GM23338 (cell line): ENCODE measurements at regions not wholly inside any gene's neighbourhood (a gene's known extent, or its start where the extent isn't known, plus 50 kb on each side); places are given as distances from the start of the nearest gene placed in this dataset.

ENCODE experiments used
- ATAC-seq: fragments of 200-7000 bp; cut with Tn5 transposase; 3 replicates; pipeline ENCODE4 v1.9.1; 2020
- DNase-seq: peaks from one replicate; pipeline ENCODE4 v3.0.0-alpha.2; 2015; ENCODE audit warnings: low spot score
- H2AFZ ChIP-seq: fragments of 200-600 bp; sonication (generic); 2 replicates; pipeline ENCODE4 v1.8.0; 2016; ENCODE audit warnings: antibody characterized with exemption, mild to moderate bottlenecking, moderate library complexity
- H3F3A ChIP-seq: fragments of 200-600 bp; sonication (generic); replicated peaks from 2 replicates; pipeline ENCODE4 v1.8.0; 2017; ENCODE audit warnings: antibody characterized with exemption, mixed run types, low read depth
- H3K27ac ChIP-seq: fragments of 200-600 bp; sonication (generic); 2 replicates; pipeline ENCODE4 v1.6.1; 2016; ENCODE audit warnings: low read depth
- H3K27me3 ChIP-seq: fragments of 200-600 bp; sonication (generic); 2 replicates; pipeline ENCODE4 v1.8.0; 2016; ENCODE audit warnings: mild to moderate bottlenecking, mixed run types, moderate library complexity; ENCODE audit not compliant: insufficient read depth
- H3K36me3 ChIP-seq: fragments of 200-600 bp; sonication (generic); 2 replicates; pipeline ENCODE4 v1.8.0; 2016; ENCODE audit warnings: mild to moderate bottlenecking; ENCODE audit not compliant: insufficient read depth
- H3K4me1 ChIP-seq: fragments of 200-600 bp; sonication (generic); 2 replicates; pipeline ENCODE4 v1.8.0; 2016; ENCODE audit warnings: mild to moderate bottlenecking, moderate library complexity; ENCODE audit not compliant: insufficient read depth
- H3K4me2 ChIP-seq: fragments of 200-600 bp; sonication (generic); 2 replicates; pipeline ENCODE4 v1.7.1; 2017; ENCODE audit warnings: mixed run types
- H3K4me3 ChIP-seq: fragments of 200-600 bp; sonication (generic); 2 replicates; pipeline ENCODE4 v1.6.1; 2016; ENCODE audit warnings: mixed run types
- H3K79me2 ChIP-seq: fragments of 200-600 bp; sonication (generic); replicated peaks from 2 replicates; pipeline ENCODE4 v1.8.0; 2017; ENCODE audit warnings: mild to moderate bottlenecking; ENCODE audit not compliant: insufficient read depth
- H3K9me2 ChIP-seq: fragments of 200-600 bp; sonication (generic); 2 replicates; pipeline ENCODE4 v1.8.0; 2017; ENCODE audit not compliant: insufficient read depth
- H4K20me1 ChIP-seq: fragments of 200-600 bp; sonication (generic); replicated peaks from 2 replicates; pipeline ENCODE4 v1.8.0; 2017; ENCODE audit warnings: mild to moderate bottlenecking; ENCODE audit not compliant: insufficient read depth
- H3K27ac Mint-ChIP-seq: 2 replicates; pipeline ENCODE4 v1.8.0; 2020; ENCODE audit warnings: inconsistent platforms, mild to moderate bottlenecking, moderate library complexity, mixed read lengths
- H3K27me3 Mint-ChIP-seq: 3 replicates; pipeline ENCODE4 v1.8.0; 2022; ENCODE audit warnings: low read depth, mild to moderate bottlenecking, moderate library complexity, mixed read lengths, inconsistent platforms; ENCODE audit not compliant: insufficient read depth, poor library complexity
- H3K36me3 Mint-ChIP-seq: 3 replicates; pipeline ENCODE4 v1.8.0; 2021; ENCODE audit warnings: low read depth, mild to moderate bottlenecking, inconsistent platforms, moderate library complexity, mixed read lengths
- H3K4me1 Mint-ChIP-seq: 3 replicates; pipeline ENCODE4 v1.8.0; 2020; ENCODE audit warnings: mild to moderate bottlenecking, inconsistent platforms, mixed read lengths
- H3K4me3 Mint-ChIP-seq: 3 replicates; pipeline ENCODE4 v1.8.0; 2021; ENCODE audit warnings: moderate library complexity, mild to moderate bottlenecking, inconsistent platforms, mixed read lengths
- H3K9me3 Mint-ChIP-seq: 3 replicates; pipeline ENCODE4 v1.8.0; 2020; ENCODE audit warnings: moderate library complexity, mild to moderate bottlenecking, inconsistent platforms, mixed read lengths
- CTCF ChIP-seq, 2 experiments: fragments of 200-600 bp in 1 of 2; sonication (generic) in 1 of 2; conservative IDR thresholded peaks; 2 replicates each; pipeline versions ENCODE4 v1.5.1 to v1.6.1; 2016 to 2017; ENCODE audit warnings: antibody characterized with exemption in 2 of 2, low read depth in 2 of 2, mild to moderate bottlenecking in 2 of 2, moderate library complexity in 1 of 2
- EZH2 ChIP-seq: fragments of 200-600 bp; sonication (generic); IDR thresholded peaks from one replicate; pipeline ENCODE4 v1.8.0; 2017; ENCODE audit warnings: antibody characterized with exemption, mild to moderate bottlenecking, low read depth; ENCODE audit not compliant: unreplicated experiment
- NANOG ChIP-seq: IDR thresholded peaks from 2 replicates; pipeline ENCODE4 v1.6.1; 2016; ENCODE audit warnings: antibody characterized with exemption, borderline replicate concordance
- REST ChIP-seq: IDR thresholded peaks from one replicate; pipeline ENCODE4 v1.6.1; 2018; ENCODE audit warnings: antibody characterized with exemption; ENCODE audit not compliant: unreplicated experiment
- ZNF114 ChIP-seq: fragments of 250-450 bp; sonication (Bioruptor Pico); IDR thresholded peaks from 2 replicates; pipeline ENCODE4 v1.5.0; 2020; ENCODE audit warnings: mild to moderate bottlenecking, moderate library complexity
- ZNF462 ChIP-seq: fragments of 250-450 bp; sonication (Bioruptor Pico); IDR thresholded peaks from 2 replicates; pipeline ENCODE4 v1.5.0; 2020; ENCODE audit warnings: mild to moderate bottlenecking, moderate library complexity

GRCh38 chr5:104909803-104910202 is 1347.2 kb upstream of the NUDT12 start:
- no peaks in the 10 kb centered on the region for H3K79me2 ChIP-seq
- H3K27me3 ChIP-seq: no peaks in the 10 kb centered on the region
- no peaks in the 10 kb centered on the region for H3K9me3 Mint-ChIP-seq
- H3K36me3 ChIP-seq: no peaks in the 10 kb centered on the region
- no peak overlapping the region for H3K4me3 Mint-ChIP-seq
- no peak overlapping the region for H3K27ac Mint-ChIP-seq
- no peaks in the 10 kb centered on the region for H3F3A ChIP-seq
- H3K4me3 ChIP-seq: no peak overlapping the region
- no peak overlapping the region for H3K27ac ChIP-seq
- H4K20me1 ChIP-seq: no peaks in the 10 kb centered on the region
- DNase-seq (no peak), ATAC-seq (no peak)
- no peaks in the 10 kb centered on the region for H3K4me1 Mint-ChIP-seq
- no peak overlapping the region for H3K4me2 ChIP-seq
- H2AFZ ChIP-seq: no peak overlapping the region
- H3K4me1 ChIP-seq: no peaks in the 10 kb centered on the region
- no peaks in the 10 kb centered on the region for H3K27me3 Mint-ChIP-seq
- TF ChIP-seq ZNF114 (CRISPR knock-in tag) (no peak), REST (no peak)
- no peaks in the 10 kb centered on the region for H3K9me2 ChIP-seq
- H3K36me3 Mint-ChIP-seq: no peaks in the 10 kb centered on the region

GRCh38 chr5:104904561-104904960 is 1342.0 kb upstream of the NUDT12 start:
- H3K4me3 Mint-ChIP-seq: no peak overlapping the region
- ATAC-seq: no peak
- no peaks in the 10 kb centered on the region for H3K79me2 ChIP-seq
- H3K4me2 ChIP-seq: no peak overlapping the region
- no peaks in the 10 kb centered on the region for H3K4me1 ChIP-seq
- H3K27ac Mint-ChIP-seq: no peak overlapping the region
- H3K27me3 Mint-ChIP-seq: no peaks in the 10 kb centered on the region
- H3K9me3 Mint-ChIP-seq: no peaks in the 10 kb centered on the region
- H3K36me3 Mint-ChIP-seq: no peaks in the 10 kb centered on the region
- H3K9me2 ChIP-seq: no peaks in the 10 kb centered on the region
- no peak overlapping the region for H3K27ac ChIP-seq
- no peaks in the 10 kb centered on the region for H4K20me1 ChIP-seq
- DNase-seq: no peak
- H2AFZ ChIP-seq: no peak overlapping the region
- H3K4me1 Mint-ChIP-seq: no peaks in the 10 kb centered on the region
- no peaks in the 10 kb centered on the region for H3F3A ChIP-seq
- H3K36me3 ChIP-seq: no peaks in the 10 kb centered on the region
- no peaks in the 10 kb centered on the region for H3K27me3 ChIP-seq
- no peak overlapping the region for H3K4me3 ChIP-seq
- TF ChIP-seq CTCF (conservative IDR thresholded peaks at IDR 0.05; ENCODE audit: low read depth in 2 of 2): no peak
- TF ChIP-seq ZNF462 (CRISPR knock-in tag): no peak
- no peak for TF ChIP-seq ZNF114 (CRISPR knock-in tag)
- TF ChIP-seq NANOG: no peak
- TF ChIP-seq REST: no peak
- TF ChIP-seq EZH2: no peak
